Lung (tissue), 11 donors: ENCODE measurements at regions not wholly inside any gene's neighbourhood (a gene's known extent, or its start where the extent isn't known, plus 50 kb on each side); places are given as distances from the start of the nearest gene placed in this dataset.

Experiments used
- ATAC-seq: fragments of 200-7000 bp; cut with Tn5 transposase; one replicate; pipeline ENCODE4 v1.9.1; 2020; ENCODE audit warnings: moderate number of reproducible peaks; ENCODE audit not compliant: insufficient read depth, low FRiP score
- DNase-seq, 3 donors: peaks; one replicate each; pipeline ENCODE4 v3.0.0-alpha.2; 2013 to 2017
- H3K27ac ChIP-seq, 2 donors: one replicate each; pipeline ENCODE4 v1.5.1; 2013; ENCODE audit warnings: mild to moderate bottlenecking in 2 of 2, moderate library complexity in 2 of 2, control low read depth in 1 of 2, inconsistent platforms in 1 of 2, low read depth in 1 of 2, low read length in 1 of 2
- H3K27me3 ChIP-seq, 3 donors: one replicate each; pipeline ENCODE4 v1.5.1; 2013; ENCODE audit warnings: low read length in 2 of 3; ENCODE audit not compliant: control insufficient read depth in 3 of 3, insufficient read depth in 3 of 3
- H3K36me3 ChIP-seq, 4 donors: one replicate each; pipeline ENCODE4 v1.5.1; 2013; ENCODE audit warnings: low read length in 4 of 4, mild to moderate bottlenecking in 1 of 4, moderate library complexity in 1 of 4; ENCODE audit not compliant: control insufficient read depth in 4 of 4, insufficient read depth in 4 of 4
- H3K4me1 ChIP-seq, 5 donors: one replicate each; pipeline ENCODE4 v1.5.1; 2013; ENCODE audit warnings: low read length in 5 of 5, mild to moderate bottlenecking in 2 of 5, moderate library complexity in 1 of 5; ENCODE audit not compliant: control insufficient read depth in 5 of 5, insufficient read depth in 5 of 5
- H3K4me3 ChIP-seq: one replicate; pipeline ENCODE4 v1.5.1; 2013; ENCODE audit warnings: mild to moderate bottlenecking, control low read depth, moderate library complexity
- H3K9ac ChIP-seq, 2 donors: one replicate each; pipeline ENCODE4 v1.5.1; 2013; ENCODE audit warnings: low read length in 2 of 2, control low read depth in 1 of 2; ENCODE audit not compliant: insufficient read depth in 1 of 2
- H3K9me3 ChIP-seq, 4 donors: one replicate each; pipeline ENCODE4 v1.5.1; 2013; ENCODE audit warnings: low read length in 3 of 4, mild to moderate bottlenecking in 1 of 4, moderate library complexity in 1 of 4; ENCODE audit not compliant: control insufficient read depth in 4 of 4, insufficient read depth in 3 of 4
- WGBS, 2 donors: extraction: QIAGEN DNeasy Blood & Tissue Kit; methylation state at CpG; one replicate each; pipeline ENCODE4 v1.1.7; 2013; 5-methylcytosine and 5-hydroxymethylcytosine counted together
- TF ChIP-seq, protein P1 (sequence below): IDR thresholded peaks from 2 replicates; pipeline ENCODE4 v1.5.1; 2012; ENCODE audit warnings: mild to moderate bottlenecking; ENCODE audit errors: control extremely low read depth, extremely low read depth
- donor health status: control.
- donor health status: control.
- donor health status: Bipolar disorder and iron deficiency.
- donor health status: healthy.
- donor health status: DM: yes; HTN: yes; CAD: no.

DNA sequence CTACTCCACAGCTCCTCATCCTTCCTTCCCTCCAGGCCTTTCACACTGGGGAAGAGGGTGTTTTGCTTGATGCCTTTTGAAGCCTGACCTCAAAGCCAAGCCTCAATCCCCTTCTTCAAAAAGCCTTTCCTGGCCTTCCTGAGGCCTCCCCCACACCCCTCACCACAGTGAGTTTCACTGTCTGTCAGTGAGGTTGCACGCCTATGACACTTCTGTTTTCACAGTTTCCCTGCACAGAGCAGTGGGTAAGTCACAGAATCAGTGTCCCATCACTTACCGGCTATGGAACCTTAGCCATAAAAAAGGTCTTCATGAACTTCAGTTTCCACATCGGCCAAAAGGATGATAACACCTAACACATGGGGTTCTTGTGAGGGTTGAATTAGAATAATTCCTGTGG lies 371.4 kb downstream of the UQCRFS1 start:
- Histone ChIP-seq H3K36me3 (no peaks in the 10 kb centered on the region), H3K27ac (no peak overlapping the region), H3K4me3 (no peak overlapping the region), H3K9me3 (no peaks in the 10 kb centered on the region), H3K27me3 (no peaks in the 10 kb centered on the region), H3K4me1 (no peaks in the 10 kb centered on the region), H3K9ac (no peak overlapping the region)
- ATAC-seq (no peak), DNase-seq (no peak)
- TF ChIP-seq, protein P1, sequence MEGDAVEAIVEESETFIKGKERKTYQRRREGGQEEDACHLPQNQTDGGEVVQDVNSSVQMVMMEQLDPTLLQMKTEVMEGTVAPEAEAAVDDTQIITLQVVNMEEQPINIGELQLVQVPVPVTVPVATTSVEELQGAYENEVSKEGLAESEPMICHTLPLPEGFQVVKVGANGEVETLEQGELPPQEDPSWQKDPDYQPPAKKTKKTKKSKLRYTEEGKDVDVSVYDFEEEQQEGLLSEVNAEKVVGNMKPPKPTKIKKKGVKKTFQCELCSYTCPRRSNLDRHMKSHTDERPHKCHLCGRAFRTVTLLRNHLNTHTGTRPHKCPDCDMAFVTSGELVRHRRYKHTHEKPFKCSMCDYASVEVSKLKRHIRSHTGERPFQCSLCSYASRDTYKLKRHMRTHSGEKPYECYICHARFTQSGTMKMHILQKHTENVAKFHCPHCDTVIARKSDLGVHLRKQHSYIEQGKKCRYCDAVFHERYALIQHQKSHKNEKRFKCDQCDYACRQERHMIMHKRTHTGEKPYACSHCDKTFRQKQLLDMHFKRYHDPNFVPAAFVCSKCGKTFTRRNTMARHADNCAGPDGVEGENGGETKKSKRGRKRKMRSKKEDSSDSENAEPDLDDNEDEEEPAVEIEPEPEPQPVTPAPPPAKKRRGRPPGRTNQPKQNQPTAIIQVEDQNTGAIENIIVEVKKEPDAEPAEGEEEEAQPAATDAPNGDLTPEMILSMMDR, result no peak
- WGBS, 2 donors, result 84 to 89% methylated on average over 3 of the region's 3 CpGs

DNA sequence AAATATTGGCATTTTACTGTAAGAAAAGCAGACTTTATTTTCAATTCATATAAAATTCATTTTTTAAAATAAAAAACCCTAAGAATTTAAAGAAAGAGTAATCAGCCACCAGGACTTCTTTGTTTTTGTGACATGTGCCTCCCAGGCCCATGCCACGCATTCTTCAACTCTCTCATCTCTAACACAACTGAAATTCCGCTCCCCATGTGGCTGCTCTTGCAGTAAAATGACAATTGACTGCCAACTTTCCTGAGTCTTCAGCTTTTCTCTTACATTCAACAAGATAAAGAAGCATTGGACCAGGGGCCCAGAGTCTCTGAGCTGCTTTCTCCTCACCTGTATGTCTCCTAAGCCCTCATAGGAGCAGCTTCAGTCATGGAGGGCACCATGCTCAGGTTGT lies 372.1 kb downstream of the UQCRFS1 start:
- 83 to 90% methylated on average over 2 of the region's 2 CpGs for WGBS, 2 donors
- Histone ChIP-seq H3K9ac (no peak overlapping the region), H3K36me3 (no peaks in the 10 kb centered on the region), H3K9me3 (no peaks in the 10 kb centered on the region), H3K27me3 (no peaks in the 10 kb centered on the region), H3K4me3 (no peak overlapping the region), H3K4me1 (no peaks in the 10 kb centered on the region), H3K27ac (no peak overlapping the region)
- DNase-seq (no peak), ATAC-seq (no peak)
- TF ChIP-seq, protein P1, result no peak

DNA sequence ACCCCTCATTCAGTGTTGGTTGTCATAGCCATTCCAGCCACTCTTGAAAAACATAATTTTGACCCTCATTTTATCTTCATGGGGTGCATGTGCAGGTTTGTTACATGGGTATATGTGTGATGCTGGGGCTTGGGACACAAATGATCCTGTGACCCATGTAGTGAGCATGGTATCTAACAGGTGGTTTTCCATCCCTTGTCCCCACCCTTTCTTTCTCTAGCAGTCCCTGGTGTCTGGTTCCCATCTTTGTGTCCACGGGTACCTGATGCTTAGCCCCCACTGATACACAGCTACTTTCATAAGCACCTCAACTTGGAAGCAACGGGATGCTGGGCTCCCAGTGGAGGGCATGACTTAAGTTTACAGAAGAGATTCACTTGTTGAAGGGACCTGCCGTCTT lies 373.5 kb downstream of the UQCRFS1 start:
- no peaks in the 10 kb centered on the region for H3K27me3 ChIP-seq
- no peak overlapping the region for H3K9ac ChIP-seq
- ATAC-seq (no peak), DNase-seq (no peak)
- H3K27ac ChIP-seq, result no peak overlapping the region
- H3K36me3 ChIP-seq, result no peaks in the 10 kb centered on the region
- WGBS, 2 donors, result 64 to 73% methylated on average over 3 of the region's 3 CpGs
- TF ChIP-seq, protein P1, result no peak
- H3K9me3 ChIP-seq, result no peaks in the 10 kb centered on the region
- H3K4me3 ChIP-seq, result no peak overlapping the region
- no peaks in the 10 kb centered on the region for H3K4me1 ChIP-seq

DNA sequence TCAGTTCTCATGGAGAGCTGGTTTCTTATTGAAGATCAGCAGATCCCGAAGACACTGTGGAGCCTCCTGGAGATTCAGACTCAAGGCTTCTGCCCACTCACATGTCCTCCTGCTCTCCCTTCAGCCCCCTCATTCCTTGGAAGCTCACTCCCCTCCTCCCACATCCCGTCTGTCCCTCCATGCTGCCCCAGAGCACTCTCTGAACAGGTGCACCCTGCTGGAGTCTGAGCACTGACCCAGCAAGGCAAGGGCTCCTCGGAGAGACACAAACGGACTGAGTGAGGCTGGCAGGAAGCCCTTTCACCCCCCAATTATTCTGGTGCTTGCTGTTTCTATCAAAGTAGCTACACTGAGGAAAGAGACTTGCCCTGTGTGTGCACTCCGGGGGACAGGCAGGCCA lies 374.0 kb downstream of the UQCRFS1 start:
- Histone ChIP-seq H3K4me1 (no peaks in the 10 kb centered on the region), H3K9ac (no peak overlapping the region), H3K4me3 (no peak overlapping the region), H3K36me3 (no peaks in the 10 kb centered on the region), H3K27ac (no peak overlapping the region), H3K27me3 (no peaks in the 10 kb centered on the region), H3K9me3 (no peaks in the 10 kb centered on the region)
- no peak for DNase-seq
- TF ChIP-seq, protein P1, result no peak
- no peak for ATAC-seq
- 55 to 61% methylated on average over 5 of the region's 5 CpGs for WGBS, 2 donors
